K562 (cell line): ENCODE measurements at regions not wholly inside any gene's neighbourhood (a gene's known extent, or its start where the extent isn't known, plus 50 kb on each side); places are given as distances from the start of the nearest gene placed in this dataset.

Source experiments
- CREM ChIP-seq: IDR thresholded peaks from 2 replicates; pipeline ENCODE4 v1.6.1; 2014; ENCODE audit warnings: antibody characterized with exemption, low read depth
- EP300 ChIP-seq: IDR thresholded peaks from 2 replicates; pipeline ENCODE4 v1.6.1; 2012; ENCODE audit warnings: low read length, improper control_type of control experiment
- FOXM1 ChIP-seq, 2 experiments: fragments of 450-650 bp in 1 of 2; sonication (generic) in 1 of 2; formaldehyde crosslinking in 1 of 2; IDR thresholded peaks; 2 replicates each; pipeline versions ENCODE4 v1.6.1 to v1.9.0; 2017 to 2022; ENCODE audit warnings: low read depth in 2 of 2, mild to moderate bottlenecking in 2 of 2, missing genetic modification reagents in 1 of 2, moderate library complexity in 1 of 2
- NR2C1 ChIP-seq, 2 experiments: fragments of 450-650 bp; IDR thresholded peaks; 2 replicates each; pipeline ENCODE4 v1.6.1; 2017; ENCODE audit warnings: mild to moderate bottlenecking in 2 of 2, antibody characterized with exemption in 1 of 2, inconsistent platforms in 1 of 2, missing compliant biosample characterization in 1 of 2, missing genetic modification characterization in 1 of 2
- SPI1 ChIP-seq: IDR thresholded peaks from 2 replicates; pipeline ENCODE4 v1.6.1; 2011; ENCODE audit warnings: low read depth, low read length, control low read depth, borderline replicate concordance
- TCF7L2 ChIP-seq: fragments of 150-350 bp; IDR thresholded peaks from 2 replicates; pipeline ENCODE4 v1.6.1; 2016; ENCODE audit warnings: low read depth, mild to moderate bottlenecking, low read length, moderate library complexity
- TEAD1 ChIP-seq, 2 experiments: fragments of 450-650 bp in 1 of 2; sonication (generic) in 1 of 2; formaldehyde crosslinking; IDR thresholded peaks; 2 replicates each; pipeline versions ENCODE4 v1.4.0 to v1.8.0; 2020 to 2022; ENCODE audit warnings: mild to moderate bottlenecking in 2 of 2, missing genetic modification reagents in 1 of 2
- U2AF2 ChIP-seq: fragments of 200-400 bp; formaldehyde crosslinking; optimal IDR thresholded peaks from 2 replicates; pipeline ENCODE3; 2017; ENCODE audit warnings: low read depth, mild to moderate bottlenecking, low read length
- XRCC3 ChIP-seq: fragments of 450-650 bp; IDR thresholded peaks from 2 replicates; pipeline ENCODE4 v1.6.1; 2017; ENCODE audit warnings: mild to moderate bottlenecking, moderate library complexity
- ZNF696 ChIP-seq: fragments of 250-450 bp; sonication (Bioruptor Pico); conservative IDR thresholded peaks from 2 replicates; pipeline ENCODE4 v1.4.0; 2020; ENCODE audit warnings: mild to moderate bottlenecking, moderate library complexity
- TF ChIP-seq, protein P1 (sequence below), 2 experiments: fragments of 150-350 bp in 1 of 2; IDR thresholded peaks; 2 replicates each; pipeline ENCODE4 v1.6.1; 2012 to 2016; ENCODE audit warnings: low read depth in 2 of 2, low read length in 2 of 2, mild to moderate bottlenecking in 1 of 2, moderate library complexity in 1 of 2
- TF ChIP-seq, protein P2 (sequence below): IDR thresholded peaks from 2 replicates; pipeline ENCODE4 v1.6.1; 2011; ENCODE audit warnings: borderline replicate concordance, low read depth, mild to moderate bottlenecking, moderate library complexity, low read length; ENCODE audit not compliant: insufficient read depth, poor library complexity, severe bottlenecking
- TF ChIP-seq, protein P3 (sequence below): fragments of 450-650 bp; conservative IDR thresholded peaks from 2 replicates; pipeline ENCODE4 v1.6.1; 2016; ENCODE audit warnings: missing genetic modification characterization, low read depth, mild to moderate bottlenecking, control low read depth, missing compliant biosample characterization
- TF ChIP-seq, protein P4 (sequence below): IDR thresholded peaks from 2 replicates; pipeline ENCODE4 v1.6.1; 2014; ENCODE audit warnings: antibody characterized with exemption

DNA sequence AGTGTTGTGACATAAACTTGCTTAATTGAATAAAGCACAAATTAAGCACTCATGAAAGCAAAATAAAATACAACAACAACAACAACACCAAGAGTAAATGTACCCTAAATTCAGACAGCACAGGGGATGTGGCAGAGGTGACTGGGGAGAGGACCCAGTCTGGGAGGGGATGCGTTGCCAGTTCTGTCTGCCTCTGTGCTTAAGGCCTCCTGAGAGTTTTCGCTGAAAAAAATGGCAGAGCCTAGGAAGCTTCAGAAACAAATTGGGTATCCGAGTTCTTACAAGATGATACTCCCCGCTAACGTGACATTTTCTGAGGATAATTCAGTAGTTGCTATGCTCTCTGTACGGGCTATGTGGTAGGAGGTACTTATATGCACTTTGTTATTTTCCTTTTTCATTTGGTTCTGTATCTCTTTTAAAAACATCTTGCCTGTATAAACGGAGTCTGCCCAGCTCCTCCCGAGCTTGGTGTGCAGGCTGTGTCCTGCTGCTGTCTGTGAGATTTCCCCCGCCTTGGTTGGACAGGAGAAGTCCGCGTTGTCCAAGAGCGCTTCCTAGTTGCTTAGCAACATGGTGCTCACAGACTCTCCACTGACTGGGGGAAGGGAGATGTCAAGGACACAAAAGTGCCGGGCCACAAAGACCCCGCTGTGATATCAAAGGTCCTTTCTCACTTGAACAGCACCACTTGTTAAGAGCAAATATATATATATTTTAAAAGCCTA, 134.2 kb upstream of the CPHXL start:
- no peak for TF ChIP-seq TCF7L2
- TF ChIP-seq, protein P1, sequence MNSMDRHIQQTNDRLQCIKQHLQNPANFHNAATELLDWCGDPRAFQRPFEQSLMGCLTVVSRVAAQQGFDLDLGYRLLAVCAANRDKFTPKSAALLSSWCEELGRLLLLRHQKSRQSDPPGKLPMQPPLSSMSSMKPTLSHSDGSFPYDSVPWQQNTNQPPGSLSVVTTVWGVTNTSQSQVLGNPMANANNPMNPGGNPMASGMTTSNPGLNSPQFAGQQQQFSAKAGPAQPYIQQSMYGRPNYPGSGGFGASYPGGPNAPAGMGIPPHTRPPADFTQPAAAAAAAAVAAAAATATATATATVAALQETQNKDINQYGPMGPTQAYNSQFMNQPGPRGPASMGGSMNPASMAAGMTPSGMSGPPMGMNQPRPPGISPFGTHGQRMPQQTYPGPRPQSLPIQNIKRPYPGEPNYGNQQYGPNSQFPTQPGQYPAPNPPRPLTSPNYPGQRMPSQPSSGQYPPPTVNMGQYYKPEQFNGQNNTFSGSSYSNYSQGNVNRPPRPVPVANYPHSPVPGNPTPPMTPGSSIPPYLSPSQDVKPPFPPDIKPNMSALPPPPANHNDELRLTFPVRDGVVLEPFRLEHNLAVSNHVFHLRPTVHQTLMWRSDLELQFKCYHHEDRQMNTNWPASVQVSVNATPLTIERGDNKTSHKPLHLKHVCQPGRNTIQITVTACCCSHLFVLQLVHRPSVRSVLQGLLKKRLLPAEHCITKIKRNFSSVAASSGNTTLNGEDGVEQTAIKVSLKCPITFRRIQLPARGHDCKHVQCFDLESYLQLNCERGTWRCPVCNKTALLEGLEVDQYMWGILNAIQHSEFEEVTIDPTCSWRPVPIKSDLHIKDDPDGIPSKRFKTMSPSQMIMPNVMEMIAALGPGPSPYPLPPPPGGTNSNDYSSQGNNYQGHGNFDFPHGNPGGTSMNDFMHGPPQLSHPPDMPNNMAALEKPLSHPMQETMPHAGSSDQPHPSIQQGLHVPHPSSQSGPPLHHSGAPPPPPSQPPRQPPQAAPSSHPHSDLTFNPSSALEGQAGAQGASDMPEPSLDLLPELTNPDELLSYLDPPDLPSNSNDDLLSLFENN (IDR thresholded peaks at IDR 0.05; ENCODE audit: low read depth in 2 of 2, low read length in 2 of 2): no peak
- TF ChIP-seq, protein P2, sequence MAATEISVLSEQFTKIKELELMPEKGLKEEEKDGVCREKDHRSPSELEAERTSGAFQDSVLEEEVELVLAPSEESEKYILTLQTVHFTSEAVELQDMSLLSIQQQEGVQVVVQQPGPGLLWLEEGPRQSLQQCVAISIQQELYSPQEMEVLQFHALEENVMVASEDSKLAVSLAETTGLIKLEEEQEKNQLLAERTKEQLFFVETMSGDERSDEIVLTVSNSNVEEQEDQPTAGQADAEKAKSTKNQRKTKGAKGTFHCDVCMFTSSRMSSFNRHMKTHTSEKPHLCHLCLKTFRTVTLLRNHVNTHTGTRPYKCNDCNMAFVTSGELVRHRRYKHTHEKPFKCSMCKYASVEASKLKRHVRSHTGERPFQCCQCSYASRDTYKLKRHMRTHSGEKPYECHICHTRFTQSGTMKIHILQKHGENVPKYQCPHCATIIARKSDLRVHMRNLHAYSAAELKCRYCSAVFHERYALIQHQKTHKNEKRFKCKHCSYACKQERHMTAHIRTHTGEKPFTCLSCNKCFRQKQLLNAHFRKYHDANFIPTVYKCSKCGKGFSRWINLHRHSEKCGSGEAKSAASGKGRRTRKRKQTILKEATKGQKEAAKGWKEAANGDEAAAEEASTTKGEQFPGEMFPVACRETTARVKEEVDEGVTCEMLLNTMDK: no peak
- no peak for TF ChIP-seq XRCC3
- TF ChIP-seq, protein P3, sequence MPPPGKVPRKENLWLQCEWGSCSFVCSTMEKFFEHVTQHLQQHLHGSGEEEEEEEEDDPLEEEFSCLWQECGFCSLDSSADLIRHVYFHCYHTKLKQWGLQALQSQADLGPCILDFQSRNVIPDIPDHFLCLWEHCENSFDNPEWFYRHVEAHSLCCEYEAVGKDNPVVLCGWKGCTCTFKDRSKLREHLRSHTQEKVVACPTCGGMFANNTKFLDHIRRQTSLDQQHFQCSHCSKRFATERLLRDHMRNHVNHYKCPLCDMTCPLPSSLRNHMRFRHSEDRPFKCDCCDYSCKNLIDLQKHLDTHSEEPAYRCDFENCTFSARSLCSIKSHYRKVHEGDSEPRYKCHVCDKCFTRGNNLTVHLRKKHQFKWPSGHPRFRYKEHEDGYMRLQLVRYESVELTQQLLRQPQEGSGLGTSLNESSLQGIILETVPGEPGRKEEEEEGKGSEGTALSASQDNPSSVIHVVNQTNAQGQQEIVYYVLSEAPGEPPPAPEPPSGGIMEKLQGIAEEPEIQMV: no peak
- no peak for TF ChIP-seq FOXM1 (IDR thresholded peaks at IDR 0.05; ENCODE audit: low read depth)
- no peak for TF ChIP-seq FOXM1 (CRISPR knock-in tag; IDR thresholded peaks at IDR 0.05; ENCODE audit: low read depth)
- TF ChIP-seq, protein P4, sequence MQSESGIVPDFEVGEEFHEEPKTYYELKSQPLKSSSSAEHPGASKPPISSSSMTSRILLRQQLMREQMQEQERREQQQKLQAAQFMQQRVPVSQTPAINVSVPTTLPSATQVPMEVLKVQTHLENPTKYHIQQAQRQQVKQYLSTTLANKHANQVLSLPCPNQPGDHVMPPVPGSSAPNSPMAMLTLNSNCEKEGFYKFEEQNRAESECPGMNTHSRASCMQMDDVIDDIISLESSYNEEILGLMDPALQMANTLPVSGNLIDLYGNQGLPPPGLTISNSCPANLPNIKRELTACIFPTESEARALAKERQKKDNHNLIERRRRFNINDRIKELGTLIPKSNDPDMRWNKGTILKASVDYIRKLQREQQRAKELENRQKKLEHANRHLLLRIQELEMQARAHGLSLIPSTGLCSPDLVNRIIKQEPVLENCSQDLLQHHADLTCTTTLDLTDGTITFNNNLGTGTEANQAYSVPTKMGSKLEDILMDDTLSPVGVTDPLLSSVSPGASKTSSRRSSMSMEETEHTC: no peak
- no peak for TF ChIP-seq TEAD1 (CRISPR knock-in tag; IDR thresholded peaks at IDR 0.05)
- TF ChIP-seq U2AF2: no peak
- TF ChIP-seq NR2C1 (IDR thresholded peaks at IDR 0.05): no peak
- no peak for TF ChIP-seq NR2C1 (tag; IDR thresholded peaks at IDR 0.05)
- no peak for TF ChIP-seq EP300
- TF ChIP-seq ZNF696 (CRISPR knock-in tag): no peak
- no peak for TF ChIP-seq CREM
- TF ChIP-seq SPI1: no peak
